MG63 (cell line): ENCODE measurements at regions not wholly inside any gene's neighbourhood (a gene's known extent, or its start where the extent isn't known, plus 50 kb on each side); places are given as distances from the start of the nearest gene placed in this dataset.
A peak's percentile ranks its signal among the peaks of the same experiment; 100 is the strongest.

Experiments
- DNase-seq: peaks from one replicate; pipeline ENCODE4 v3.0.0-alpha.2; 2020
- H3K27me3 ChIP-seq: fragments of 250-450 bp; sonication (Bioruptor Pico); 2 replicates; pipeline ENCODE4 v1.5.1; 2020; ENCODE audit warnings: mild to moderate bottlenecking, moderate library complexity
- H3K36me3 ChIP-seq: fragments of 250-450 bp; sonication (Bioruptor Pico); 2 replicates; pipeline ENCODE4 v1.5.1; 2020; ENCODE audit warnings: mild to moderate bottlenecking, moderate library complexity
- H3K4me3 ChIP-seq: fragments of 250-450 bp; sonication (Bioruptor Pico); 2 replicates; pipeline ENCODE4 v1.5.1; 2020; ENCODE audit warnings: mild to moderate bottlenecking, moderate library complexity
- H3K9me3 ChIP-seq: fragments of 250-450 bp; sonication (Bioruptor Pico); 2 replicates; pipeline ENCODE4 v1.5.1; 2020; ENCODE audit warnings: mild to moderate bottlenecking, moderate library complexity

DNA sequence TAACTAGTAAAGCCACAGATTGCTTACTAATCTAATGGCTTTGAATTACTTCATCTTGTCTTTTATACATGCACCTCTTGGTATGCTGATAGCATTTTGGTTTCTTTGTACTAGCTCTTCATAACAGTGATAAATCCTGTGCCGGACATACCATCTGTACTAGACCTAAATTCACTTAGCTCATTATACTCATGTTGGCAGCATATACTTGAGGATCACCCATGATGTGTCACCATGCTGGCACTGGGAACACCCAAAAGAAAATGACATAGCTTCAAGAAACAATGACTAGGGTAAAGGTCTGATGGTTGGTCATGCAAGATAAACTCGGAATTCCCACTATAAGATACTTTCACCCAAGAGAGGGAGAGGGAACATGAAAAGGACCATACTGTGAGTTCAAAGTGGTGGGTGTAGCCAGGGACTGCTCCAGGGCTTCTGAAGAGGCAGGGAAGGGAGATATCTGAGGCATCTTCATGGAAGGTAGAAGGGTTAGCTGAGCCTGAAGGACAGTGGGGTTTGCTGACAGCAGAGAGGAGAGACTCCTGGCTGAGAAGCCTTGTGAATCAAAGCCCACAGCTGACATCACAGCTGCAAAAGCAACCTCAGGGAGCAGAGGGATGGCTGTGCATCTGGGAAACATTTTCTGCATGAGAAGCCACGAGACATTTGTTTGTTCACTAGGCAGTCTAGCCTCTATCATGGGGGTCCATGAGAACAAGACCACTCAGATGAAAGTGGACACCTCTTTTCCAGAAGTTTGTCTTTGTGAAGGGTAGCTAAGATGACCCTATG lies 314.2 kb downstream of the RAB28 start:
- no peak for DNase-seq
- no peaks in the 10 kb centered on the region for H3K9me3 ChIP-seq
- no peak overlapping the region for H3K4me3 ChIP-seq
- no peaks in the 10 kb centered on the region for H3K27me3 ChIP-seq
- H3K36me3 ChIP-seq, result no peaks in the 10 kb centered on the region

DNA sequence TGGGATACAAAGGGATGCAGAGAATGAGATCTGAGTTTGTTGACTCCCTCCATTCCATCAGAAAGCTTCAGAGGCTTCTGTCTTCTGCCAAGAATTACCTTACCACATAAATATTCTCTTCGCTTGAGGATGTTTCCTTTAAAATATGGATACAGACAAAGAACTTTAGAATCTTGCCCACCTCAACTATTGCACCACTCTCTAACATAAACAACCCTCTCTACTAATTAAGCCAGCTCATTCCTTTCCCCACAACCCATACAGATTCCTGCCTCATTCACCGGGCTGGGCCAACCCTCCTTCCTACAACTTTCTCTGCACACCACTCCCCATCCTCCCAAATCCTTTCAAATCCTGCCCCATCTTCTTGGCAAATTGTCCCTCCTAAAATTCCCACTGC lies 315.8 kb downstream of the RAB28 start:
- DNase-seq, result no peak
- H3K9me3 ChIP-seq, result no peaks in the 10 kb centered on the region
- no peaks in the 10 kb centered on the region for H3K27me3 ChIP-seq
- no peaks in the 10 kb centered on the region for H3K36me3 ChIP-seq
- no peak overlapping the region for H3K4me3 ChIP-seq

DNA sequence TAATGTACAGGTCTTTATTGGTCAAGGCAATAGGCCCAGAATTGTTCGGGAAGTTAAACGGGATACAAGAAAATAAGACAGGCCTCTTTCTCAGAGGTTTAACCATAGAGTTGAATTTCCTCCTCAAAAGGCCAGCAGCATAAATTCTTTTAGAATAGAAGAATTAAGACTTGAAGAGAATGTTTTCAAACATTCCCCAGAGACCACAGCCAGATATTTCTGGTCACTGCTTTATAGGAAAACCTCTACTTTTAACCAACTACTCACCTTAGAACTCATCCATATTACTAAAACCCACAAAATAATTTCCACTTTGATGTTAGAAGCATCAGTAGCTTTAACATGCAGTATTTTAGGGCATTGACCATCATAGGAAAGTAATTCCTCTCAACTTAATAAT lies 317.9 kb downstream of the RAB28 start:
- Histone ChIP-seq H3K36me3 (no peaks in the 10 kb centered on the region), H3K27me3 (no peaks in the 10 kb centered on the region), H3K4me3 (no peak overlapping the region), H3K9me3 (no peaks in the 10 kb centered on the region)
- no peak for DNase-seq

DNA sequence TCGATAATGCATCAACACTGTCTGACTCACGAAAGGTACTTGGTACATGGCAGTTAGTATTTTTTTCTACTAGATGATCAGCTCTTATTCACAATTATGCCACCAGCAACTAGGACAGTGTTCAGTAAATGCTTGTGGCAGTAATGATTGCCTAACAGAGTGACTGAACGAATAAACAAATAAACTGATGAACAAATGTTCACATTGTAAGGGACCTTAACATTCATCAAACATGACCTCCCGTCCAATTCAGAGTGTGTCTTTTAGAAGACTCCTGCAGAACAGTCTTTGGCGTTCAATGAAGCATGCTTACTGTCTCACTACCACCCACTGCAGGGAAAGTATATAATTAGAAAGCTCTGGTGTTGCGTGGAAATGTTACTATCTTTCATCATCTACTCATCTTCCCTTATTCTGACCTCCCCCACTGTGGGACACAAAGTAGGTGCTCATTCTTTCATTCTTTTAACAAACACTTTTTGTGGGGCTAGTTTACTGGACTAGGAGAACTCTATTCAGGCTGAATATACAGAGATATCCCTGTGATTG lies 319.3 kb downstream of the RAB28 start:
- DNase-seq, result no peak
- H3K36me3 ChIP-seq, result no peaks in the 10 kb centered on the region
- H3K4me3 ChIP-seq, result no peak overlapping the region
- H3K9me3 ChIP-seq, result no peaks in the 10 kb centered on the region
- no peaks in the 10 kb centered on the region for H3K27me3 ChIP-seq

DNA sequence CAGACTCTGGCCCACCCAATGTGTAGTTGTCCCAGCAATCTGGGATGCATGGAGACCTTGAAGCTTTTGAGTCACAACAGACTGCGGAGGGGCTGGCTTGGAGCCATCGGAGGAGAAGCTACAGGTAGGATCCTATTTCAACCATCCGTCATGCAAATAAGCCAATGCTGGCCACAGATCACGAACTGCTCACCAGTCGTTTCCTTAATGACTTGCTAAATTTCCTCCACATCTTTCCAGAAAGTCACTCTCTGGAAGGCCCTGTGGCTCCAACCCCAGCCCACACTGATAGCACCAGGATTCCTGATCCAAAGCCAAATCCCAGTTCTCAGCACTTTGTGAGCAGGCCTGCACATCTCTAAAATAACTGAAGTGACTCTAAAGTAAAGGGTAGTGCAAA lies 321.3 kb downstream of the RAB28 start:
- no peaks in the 10 kb centered on the region for H3K36me3 ChIP-seq
- no peak overlapping the region for H3K4me3 ChIP-seq
- H3K27me3 ChIP-seq, result no peaks in the 10 kb centered on the region
- H3K9me3 ChIP-seq, result no peaks in the 10 kb centered on the region
- no peak for DNase-seq

DNA sequence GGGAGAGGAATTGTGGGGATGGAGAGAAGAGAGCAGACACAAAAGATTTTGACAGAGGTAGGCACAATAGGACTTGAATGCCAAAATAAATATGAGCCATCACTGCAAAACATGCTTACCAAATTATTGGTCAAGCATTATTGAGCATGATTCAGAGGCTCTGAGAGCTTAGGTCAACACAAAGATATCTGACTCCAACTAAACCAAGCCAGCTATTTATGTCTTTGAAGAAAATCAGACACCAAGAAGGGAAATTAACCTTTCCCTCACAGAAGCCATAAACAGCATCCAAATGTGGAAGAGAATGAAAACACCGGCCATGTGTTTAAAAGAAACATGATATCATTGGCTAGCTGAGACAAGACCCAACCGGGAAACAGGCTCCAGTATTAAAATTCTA lies 323.2 kb downstream of the RAB28 start:
- Histone ChIP-seq H3K4me3 (no peak overlapping the region), H3K36me3 (no peaks in the 10 kb centered on the region), H3K27me3 (no peaks in the 10 kb centered on the region), H3K9me3 (no peaks in the 10 kb centered on the region)
- DNase-seq, result no peak

DNA sequence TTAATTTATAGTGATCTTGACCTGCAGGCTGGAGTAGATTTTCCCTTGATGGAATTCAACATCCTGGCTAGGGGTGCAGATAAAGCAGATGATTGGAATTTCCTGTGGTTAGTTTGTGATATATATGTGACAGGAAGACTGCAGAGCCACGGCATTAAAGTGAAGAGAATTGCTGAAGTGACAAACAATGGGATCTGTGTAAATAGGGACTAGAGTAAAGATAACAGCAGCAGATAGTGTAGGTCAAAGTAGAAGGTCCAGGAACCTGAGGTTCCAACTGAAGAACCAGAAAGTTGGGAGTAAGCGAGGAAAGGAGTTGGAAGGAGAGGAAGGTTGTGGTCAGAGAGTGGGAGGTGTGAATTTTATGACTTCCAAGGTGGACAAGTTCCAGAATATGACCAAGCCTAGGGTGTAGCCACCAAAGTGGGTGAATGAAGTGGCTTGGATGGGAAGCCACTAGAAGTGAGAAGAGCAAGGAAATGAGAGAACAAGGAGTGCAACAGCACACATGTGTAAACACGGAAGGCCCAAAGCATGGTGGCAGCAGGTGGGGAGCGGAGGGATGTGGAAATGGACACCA lies 325.0 kb downstream of the RAB28 start:
- H3K9me3 ChIP-seq, result no peaks in the 10 kb centered on the region
- H3K36me3 ChIP-seq, result no peaks in the 10 kb centered on the region
- H3K27me3 ChIP-seq, result no peaks in the 10 kb centered on the region
- peak; percentile 2 for DNase-seq
- no peak overlapping the region for H3K4me3 ChIP-seq

DNA sequence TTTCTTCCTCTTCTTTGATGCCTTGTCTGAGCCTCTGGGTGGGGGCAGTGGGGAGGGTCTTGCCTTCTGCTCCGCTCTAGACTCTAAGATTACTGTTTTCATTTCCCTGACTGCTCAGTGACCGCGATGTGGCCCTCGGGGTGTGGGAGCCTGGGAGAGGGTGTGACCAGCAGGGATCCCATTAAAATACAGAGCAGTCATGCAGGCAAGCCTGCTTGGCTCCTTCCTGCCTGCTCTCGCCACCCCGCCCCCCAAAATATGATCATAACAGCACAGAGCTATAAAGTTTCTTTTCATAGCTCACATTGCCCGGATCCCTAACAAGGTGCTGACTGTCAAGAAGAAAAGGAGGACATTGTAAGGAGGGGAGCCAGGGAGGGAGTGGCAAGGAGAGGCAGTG lies 332.9 kb downstream of the RAB28 start:
- no peak overlapping the region for H3K4me3 ChIP-seq
- no peaks in the 10 kb centered on the region for H3K36me3 ChIP-seq
- H3K27me3 ChIP-seq, result no peaks in the 10 kb centered on the region
- H3K9me3 ChIP-seq, result no peaks in the 10 kb centered on the region
- DNase-seq, result no peak

DNA sequence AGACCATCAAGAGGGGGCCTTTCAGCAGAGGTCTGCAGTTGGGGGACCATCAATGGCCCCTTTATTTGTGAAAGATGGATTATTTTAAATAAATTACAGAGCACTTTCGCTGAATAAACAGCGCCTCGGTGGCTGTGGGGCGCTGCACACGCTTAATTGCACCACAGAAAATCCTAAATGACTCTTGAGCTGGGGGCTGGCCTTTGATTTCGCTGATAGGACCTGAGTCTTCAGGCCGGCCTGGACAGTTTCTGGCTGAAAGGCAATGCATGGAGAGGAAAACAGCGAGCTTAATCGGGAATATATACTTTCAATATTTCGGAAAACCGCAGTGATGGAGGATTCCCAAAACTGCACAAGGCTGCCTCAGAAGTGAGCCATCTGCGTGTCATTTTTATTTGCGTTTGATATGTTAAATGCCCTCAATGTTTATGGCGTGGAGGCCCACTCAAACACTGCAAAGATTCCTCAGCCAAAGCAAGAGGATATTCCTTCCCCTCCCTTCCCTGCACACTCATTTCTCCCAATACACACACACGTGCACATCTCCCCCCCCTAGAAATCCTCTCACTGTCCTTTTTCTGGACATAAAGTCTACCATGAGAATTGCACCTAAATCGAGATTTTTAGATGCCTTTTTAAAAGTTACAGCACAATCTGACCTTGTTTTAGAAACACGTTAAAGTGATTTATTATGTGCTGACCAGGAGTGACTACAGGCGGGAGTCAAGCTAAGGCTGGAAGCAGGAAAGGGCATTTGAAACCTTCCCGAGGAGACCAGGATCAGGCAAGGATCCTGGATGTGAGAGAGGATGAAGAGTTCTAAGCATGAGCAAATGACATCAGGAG lies 340.7 kb downstream of the RAB28 start:
- Histone ChIP-seq H3K4me3 (no peak overlapping the region), H3K9me3 (no peaks in the 10 kb centered on the region), H3K27me3 (no peaks in the 10 kb centered on the region), H3K36me3 (no peaks in the 10 kb centered on the region)
- DNase-seq, result no peak

DNA sequence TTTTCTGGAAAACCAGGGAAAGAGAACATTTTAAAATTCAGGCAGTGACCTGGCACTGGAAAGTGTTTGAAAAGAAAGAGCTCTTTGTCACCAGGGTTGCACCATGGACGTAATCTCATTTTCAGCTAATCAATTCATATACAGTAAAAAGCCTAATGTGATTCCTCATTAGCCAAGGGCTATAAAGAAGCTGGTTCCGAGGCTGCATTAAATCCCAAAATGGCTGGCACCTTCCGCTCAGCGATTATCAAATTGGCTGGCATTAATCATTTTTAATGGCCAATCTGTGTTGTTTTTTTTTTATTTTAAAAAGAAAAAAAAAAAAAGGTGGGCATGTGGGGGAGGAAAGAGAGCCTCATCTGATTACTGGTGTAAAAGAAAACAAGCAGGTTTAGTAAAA lies 341.4 kb downstream of the RAB28 start:
- H3K27me3 ChIP-seq, result no peaks in the 10 kb centered on the region
- no peaks in the 10 kb centered on the region for H3K36me3 ChIP-seq
- H3K4me3 ChIP-seq, result no peak overlapping the region
- H3K9me3 ChIP-seq, result no peaks in the 10 kb centered on the region
- DNase-seq, result no peak

DNA sequence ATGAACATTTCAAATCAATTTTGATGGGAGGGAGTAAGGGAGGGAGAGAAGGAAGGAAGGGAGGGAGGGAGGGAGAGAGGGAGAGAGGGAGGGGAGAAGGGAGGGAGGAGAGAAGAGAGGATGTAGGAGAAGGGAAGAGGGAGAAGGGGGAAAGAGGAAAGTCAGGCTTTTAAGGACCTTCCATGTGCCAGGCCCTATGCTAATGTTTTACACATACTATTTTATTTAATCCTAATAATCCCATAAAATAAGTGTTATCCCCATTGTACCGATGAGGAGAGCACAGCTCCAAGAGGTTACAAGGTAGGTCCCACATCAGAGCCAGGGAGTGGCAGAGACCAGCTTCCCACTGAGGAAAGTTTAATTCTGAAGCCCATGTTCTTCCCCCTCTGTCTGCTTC lies 341.9 kb downstream of the RAB28 start:
- Histone ChIP-seq H3K4me3 (no peak overlapping the region), H3K9me3 (no peaks in the 10 kb centered on the region), H3K36me3 (no peaks in the 10 kb centered on the region), H3K27me3 (no peaks in the 10 kb centered on the region)
- no peak for DNase-seq

DNA sequence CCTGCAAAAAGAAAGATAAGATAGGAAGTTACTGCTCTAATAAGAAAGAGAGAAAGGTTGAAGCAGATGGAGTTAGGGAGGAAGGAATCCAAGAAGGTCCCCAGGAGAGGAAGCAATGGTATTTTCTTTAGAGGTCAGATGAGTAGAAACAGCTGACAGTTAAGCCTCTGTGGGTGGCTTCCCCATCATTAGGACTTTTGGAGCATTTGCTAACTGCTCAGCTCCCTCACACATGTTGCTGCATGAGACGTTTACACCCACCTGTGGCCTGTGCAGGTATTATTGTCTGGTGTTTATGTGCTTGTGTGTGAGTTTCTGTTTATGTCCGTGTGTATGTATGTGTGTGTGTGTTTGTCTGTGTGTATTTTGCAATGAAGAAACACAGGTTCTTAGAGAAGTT lies 346.8 kb downstream of the RAB28 start:
- Histone ChIP-seq H3K9me3 (no peaks in the 10 kb centered on the region), H3K36me3 (no peaks in the 10 kb centered on the region), H3K4me3 (no peak overlapping the region), H3K27me3 (no peaks in the 10 kb centered on the region)
- no peak for DNase-seq

DNA sequence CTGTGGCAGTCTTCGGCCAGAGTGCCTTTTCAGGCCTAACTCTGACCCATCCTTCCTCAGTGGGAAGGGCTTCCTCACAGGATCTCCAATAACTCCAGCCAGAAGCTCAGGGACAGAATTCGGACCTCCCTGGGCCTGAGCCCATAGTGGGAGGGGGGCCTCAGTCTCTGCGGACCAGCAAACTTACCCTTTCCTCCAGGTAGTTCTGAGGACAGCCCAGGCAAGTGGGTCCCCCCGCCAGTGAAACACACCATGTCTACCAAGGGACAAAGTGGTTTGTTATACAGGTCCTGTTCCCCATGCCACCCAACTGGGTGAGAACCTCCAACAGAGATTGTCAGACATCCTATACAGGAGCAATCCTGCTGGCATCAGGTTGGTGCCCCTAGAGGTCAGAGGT lies 350.4 kb downstream of the RAB28 start:
- no peaks in the 10 kb centered on the region for H3K27me3 ChIP-seq
- H3K9me3 ChIP-seq, result no peaks in the 10 kb centered on the region
- H3K36me3 ChIP-seq, result no peaks in the 10 kb centered on the region
- no peak overlapping the region for H3K4me3 ChIP-seq
- DNase-seq, result no peak

DNA sequence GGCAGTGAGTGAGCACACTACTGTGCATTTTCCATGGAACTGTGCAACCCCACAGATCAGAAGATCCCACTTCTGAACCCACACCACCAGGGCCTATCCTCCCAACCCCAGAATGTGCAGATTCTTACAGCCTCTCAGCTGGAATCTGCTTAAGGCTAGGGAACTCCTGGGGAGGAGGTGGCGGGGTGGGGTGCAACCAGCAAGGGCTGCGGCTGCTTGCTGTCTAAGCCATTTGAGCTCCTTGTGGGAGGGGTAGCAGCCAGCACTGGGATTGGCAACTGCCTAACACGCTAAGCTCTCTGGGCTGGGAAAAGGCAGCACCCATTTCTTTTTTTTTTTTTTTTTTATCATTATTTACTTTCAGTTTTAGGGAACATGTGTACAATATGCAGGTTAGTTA lies 353.3 kb downstream of the RAB28 start:
- no peaks in the 10 kb centered on the region for H3K36me3 ChIP-seq
- no peak for DNase-seq
- H3K9me3 ChIP-seq, result no peaks in the 10 kb centered on the region
- no peaks in the 10 kb centered on the region for H3K27me3 ChIP-seq
- no peak overlapping the region for H3K4me3 ChIP-seq

DNA sequence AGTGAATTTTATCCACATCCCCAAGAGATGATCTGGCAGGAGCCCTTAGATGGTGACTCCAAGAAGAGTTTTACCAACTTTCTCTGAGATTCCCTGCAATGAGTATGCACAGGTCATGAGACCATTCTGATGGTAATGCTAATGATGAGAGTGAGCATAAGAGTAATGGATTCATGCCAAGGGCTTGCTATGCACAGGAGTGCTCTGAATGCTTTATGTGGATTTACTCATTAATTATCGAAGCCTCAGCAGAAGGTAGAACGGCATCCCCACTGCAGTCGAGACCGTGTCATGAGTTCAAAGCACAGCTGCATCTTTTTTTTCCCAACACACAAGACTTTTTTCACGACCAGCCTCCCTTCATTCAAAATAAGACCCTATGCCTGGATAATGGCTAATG lies 355.0 kb downstream of the RAB28 start:
- Histone ChIP-seq H3K9me3 (no peaks in the 10 kb centered on the region), H3K27me3 (no peaks in the 10 kb centered on the region), H3K4me3 (no peak overlapping the region), H3K36me3 (no peaks in the 10 kb centered on the region)
- DNase-seq, result no peak

DNA sequence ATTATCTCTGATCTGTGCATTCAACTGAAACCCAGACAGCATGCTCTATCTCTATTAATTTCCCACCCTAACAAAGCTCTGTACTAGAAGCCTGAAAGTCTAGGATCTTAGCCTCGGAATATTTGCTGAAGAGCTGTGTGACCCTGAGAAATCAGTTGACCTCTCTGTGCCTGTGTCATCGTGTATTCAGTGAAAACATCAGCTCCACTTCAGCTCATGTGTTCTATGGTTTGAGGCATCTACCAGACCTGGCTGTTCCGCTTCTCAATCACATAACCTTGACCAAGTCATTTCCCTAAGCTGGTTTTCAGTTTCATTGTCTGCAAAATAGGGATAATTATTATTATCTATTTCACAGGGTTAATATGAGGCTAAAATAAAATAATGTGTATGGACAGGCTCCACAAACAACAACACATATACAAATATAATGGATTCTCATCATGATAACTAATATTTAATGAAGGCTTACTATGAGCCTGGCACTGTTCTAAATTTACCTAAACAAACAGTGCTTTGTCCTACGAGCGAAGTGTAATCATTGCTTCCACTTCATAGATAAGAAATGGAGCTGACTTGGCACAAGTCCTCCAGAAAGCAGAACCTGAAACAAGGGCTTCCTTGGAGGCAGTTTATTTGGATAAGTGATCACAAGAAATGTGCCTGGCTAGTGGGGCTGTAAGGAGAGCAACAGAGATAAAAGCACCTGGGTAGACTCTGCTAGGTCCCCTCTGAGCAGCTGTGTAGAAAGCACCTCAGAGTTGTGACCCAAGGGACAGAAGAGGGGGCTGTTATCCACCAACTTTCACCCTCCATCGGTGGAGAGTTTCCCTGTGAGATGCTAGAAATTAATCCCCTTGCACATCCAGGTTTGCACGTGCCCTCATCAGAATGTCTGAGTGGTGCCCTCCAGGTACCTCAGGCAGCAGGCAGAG lies 356.9 kb downstream of the RAB28 start:
- Histone ChIP-seq H3K27me3 (no peaks in the 10 kb centered on the region), H3K9me3 (no peaks in the 10 kb centered on the region), H3K4me3 (no peak overlapping the region), H3K36me3 (no peaks in the 10 kb centered on the region)
- no peak for DNase-seq
